HG03442 (cell line): ENCODE measurements at regions not wholly inside any gene's neighbourhood (a gene's known extent, or its start where the extent isn't known, plus 50 kb on each side); places are given as distances from the start of the nearest gene placed in this dataset.

Experiments
- ATAC-seq: cut with Tn5 transposase; IDR thresholded peaks from one replicate; pipeline ENCODE4 v1.9.1; 2021; ENCODE audit warnings: mild to moderate bottlenecking, moderate library complexity; ENCODE audit not compliant: unreplicated experiment

- no peak for ATAC-seq
These were observed 95.5 kb upstream of the COL8A1 start for GRCh38 chr3:99542767-99543518.

- no peak for ATAC-seq
These were observed 97.2 kb upstream of the COL8A1 start for GRCh38 chr3:99541181-99541580.

GRCh38 chr3:99537416-99537815 is 101.0 kb upstream of the COL8A1 start:
- ATAC-seq = no peak

GRCh38 chr3:99536555-99537314 is 101.7 kb upstream of the COL8A1 start:
- no peak for ATAC-seq

- ATAC-seq = peak; percentile 42
These were observed 103.3 kb upstream of the COL8A1 start for GRCh38 chr3:99534951-99535704.

- peak; percentile 74 for ATAC-seq
These were observed 106.1 kb upstream of the COL8A1 start for GRCh38 chr3:99532246-99532645.

- ATAC-seq = no peak
These were observed 109.1 kb upstream of the COL8A1 start for GRCh38 chr3:99529265-99529664.

- no peak for ATAC-seq
These were observed 111.5 kb upstream of the COL8A1 start for GRCh38 chr3:99526921-99527320.

GRCh38 chr3:99524559-99524958 is 113.8 kb upstream of the COL8A1 start:
- ATAC-seq = no peak

GRCh38 chr3:99523431-99524127 is 114.8 kb upstream of the COL8A1 start:
- no peak for ATAC-seq

GRCh38 chr3:99522147-99522546 is 116.2 kb upstream of the COL8A1 start:
- no peak for ATAC-seq

- no peak for ATAC-seq
These were observed 116.8 kb upstream of the COL8A1 start for GRCh38 chr3:99521551-99521950.

GRCh38 chr3:99520513-99520912 is 117.9 kb upstream of the COL8A1 start:
- ATAC-seq = no peak

- ATAC-seq = no peak
These were observed 121.5 kb upstream of the COL8A1 start for GRCh38 chr3:99516936-99517335.

- ATAC-seq = no peak
These were observed 122.5 kb upstream of the COL8A1 start for GRCh38 chr3:99515891-99516290.

GRCh38 chr3:99509224-99509623 is 129.2 kb upstream of the COL8A1 start:
- ATAC-seq = no peak

- ATAC-seq = no peak
These were observed 130.2 kb upstream of the COL8A1 start for GRCh38 chr3:99508191-99508590.

- peak; percentile 100 for ATAC-seq
These were observed 132.6 kb upstream of the COL8A1 start for GRCh38 chr3:99505646-99506269.

- peak; percentile 27 for ATAC-seq
These were observed 133.2 kb upstream of the COL8A1 start for GRCh38 chr3:99505200-99505599.

- ATAC-seq = no peak
These were observed 134.1 kb upstream of the COL8A1 start for GRCh38 chr3:99504258-99504657.

GRCh38 chr3:99503350-99503749 is 135.0 kb upstream of the COL8A1 start:
- no peak for ATAC-seq
